HG03097 (cell line): ENCODE measurements at regions not wholly inside any gene's neighbourhood (a gene's known extent, or its start where the extent isn't known, plus 50 kb on each side); places are given as distances from the start of the nearest gene placed in this dataset.
"Not testable (repeated sequence)": the region's sequence is repeated elsewhere in the genome, so short reads cannot be mapped to it uniquely, and the experiment has no call there.

Experiments used
- ATAC-seq: cut with Tn5 transposase; IDR thresholded peaks from one replicate; pipeline ENCODE4 v1.9.1; 2021; ENCODE audit not compliant: unreplicated experiment, low FRiP score

DNA sequence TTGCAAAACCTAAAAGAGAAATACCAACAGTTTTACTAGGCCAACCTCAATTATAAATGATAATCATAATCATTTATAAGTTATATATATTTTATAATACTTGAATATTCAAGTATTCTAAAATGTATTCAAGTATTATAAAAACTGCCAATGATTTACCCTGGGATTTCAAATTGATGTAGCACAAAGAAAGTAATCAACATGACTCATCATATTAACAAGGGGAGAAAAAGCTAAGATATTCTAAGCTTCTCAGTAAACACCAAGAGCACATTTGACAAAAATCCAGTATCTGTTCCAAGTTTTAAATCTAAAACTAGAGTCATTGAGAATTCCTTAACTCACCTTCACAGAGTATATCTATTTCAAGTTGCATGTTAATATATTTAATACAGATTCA lies 56.1 kb downstream of the CAPZA3 start:
- no peak for ATAC-seq

DNA sequence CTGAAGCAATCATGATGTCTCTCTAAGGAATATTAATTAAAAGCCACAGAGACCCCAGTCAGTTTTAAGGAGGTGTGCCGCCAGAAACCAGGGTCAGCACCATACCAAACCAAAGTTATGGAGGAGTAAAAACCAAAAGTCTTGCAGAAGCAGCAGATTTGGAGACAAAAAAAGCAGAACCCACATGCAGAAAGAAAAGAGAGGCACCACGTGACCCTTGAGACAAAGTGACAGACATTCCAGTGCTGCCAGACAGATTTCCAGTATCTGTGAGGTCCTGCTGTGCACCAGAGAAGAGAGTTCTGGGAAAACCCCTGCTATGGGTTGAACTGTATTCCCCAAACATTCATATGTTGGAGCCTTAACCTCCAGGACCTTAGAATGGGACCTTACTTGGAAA lies 59.7 kb downstream of the CAPZA3 start:
- ATAC-seq = no peak

DNA sequence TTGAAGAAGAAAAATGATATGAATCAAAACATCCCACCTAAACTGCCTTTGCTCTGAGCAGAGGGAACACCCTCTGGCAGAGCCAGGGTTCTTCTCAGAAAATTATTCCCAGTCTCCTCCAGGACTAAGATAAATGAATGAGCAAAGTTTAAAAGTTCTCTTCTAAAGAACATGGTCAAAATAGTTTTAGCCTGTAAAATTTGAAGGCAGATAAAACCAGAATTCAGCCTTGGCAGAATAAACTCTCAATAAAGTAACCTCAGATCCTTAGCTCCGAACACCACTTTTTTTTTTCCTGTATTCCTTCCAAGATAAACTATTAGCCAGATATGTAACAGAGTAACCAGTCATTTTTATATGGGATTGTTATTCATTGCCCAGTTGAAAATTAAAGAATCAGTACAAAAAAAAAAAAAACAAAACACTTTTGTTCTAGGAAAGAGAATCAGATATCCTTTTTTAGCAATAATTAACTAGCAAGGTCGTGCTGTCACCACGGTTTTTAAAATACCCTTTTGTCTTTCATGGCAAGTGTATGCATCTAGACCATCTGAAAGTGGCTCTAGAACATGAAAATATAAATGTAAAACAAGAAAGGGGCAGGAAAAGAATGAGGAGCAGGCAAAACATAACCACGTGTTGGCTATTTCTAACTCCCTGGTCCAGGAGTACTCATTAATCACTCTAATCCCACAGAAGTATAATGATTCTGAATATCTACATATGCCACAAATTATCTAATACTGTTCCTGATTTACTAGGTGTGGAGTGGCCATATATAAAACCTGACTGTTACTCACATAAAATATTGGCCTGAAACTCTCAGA lies 60.8 kb downstream of the CAPZA3 start:
- no peak for ATAC-seq

DNA sequence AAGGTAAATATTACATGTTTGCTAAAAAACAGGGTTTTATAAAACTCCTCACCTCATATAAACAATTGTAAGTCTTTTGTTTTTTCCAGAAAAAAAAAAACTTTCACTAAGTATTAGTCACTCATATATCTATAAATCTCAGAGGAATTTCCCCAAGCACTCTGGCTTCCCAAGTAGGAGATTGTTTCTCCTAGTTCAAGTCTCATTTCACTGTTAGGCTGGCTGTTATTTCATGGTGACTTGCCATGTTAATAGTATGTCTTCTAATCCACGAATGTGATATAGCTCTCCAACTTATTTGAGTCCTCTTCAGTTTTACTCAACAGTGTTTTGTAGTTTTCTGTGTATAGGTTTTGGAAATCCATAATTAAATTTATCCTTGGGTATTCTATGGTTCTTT lies 61.6 kb downstream of the CAPZA3 start:
- no peak for ATAC-seq

DNA sequence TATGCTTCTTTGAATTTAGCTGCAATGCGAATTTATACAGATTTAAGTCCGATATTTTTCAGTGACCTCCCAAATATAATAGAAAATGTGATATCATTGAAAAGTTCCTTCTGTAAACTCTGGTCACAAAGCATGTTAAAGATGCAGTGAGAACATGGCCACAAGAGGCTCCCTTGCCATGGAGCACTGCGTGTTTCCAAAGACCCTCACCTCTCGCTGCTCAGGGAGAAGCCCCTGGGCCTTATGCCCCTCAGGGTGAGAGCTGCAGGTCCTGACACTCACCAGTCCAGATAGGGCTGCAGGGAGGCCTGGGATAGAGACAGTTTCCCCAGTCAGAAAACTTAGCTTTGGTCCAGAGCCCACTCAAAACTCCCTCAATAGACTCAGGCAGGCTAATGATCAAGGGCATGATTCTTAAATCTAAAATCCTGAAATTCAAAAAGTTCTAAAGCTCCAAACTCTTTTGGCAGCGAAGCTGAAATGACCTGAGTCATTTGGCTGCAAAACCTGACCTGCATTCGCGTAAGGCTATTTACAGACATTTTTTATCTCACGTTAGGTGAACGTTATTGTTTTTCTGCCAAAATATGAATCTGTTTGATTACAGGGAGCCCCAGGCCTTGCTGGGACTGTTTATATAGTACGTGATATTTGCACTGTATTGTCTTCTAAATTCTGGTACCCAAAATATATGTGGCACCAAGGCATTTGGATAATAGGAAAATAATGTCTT lies 67.8 kb downstream of the CAPZA3 start:
- ATAC-seq = no peak

DNA sequence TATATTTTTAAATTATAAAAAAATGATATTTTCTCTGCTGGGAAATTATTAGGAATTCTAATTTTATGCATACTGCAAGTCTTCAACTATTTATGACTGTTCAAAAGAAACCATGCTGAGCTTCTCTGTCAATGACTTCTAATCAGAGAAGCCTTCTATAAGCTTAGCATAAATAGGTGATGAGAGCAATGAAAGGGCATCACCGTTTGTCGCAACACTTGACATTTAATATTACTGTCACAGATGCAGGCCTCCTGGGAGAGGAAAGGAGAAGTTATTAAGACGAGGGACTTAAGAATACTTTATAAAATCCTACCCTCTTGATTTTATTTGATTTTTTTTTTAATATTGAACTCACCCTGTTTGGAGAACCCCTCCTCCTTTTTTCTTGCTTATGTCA lies 69.8 kb downstream of the CAPZA3 start:
- ATAC-seq = no peak

DNA sequence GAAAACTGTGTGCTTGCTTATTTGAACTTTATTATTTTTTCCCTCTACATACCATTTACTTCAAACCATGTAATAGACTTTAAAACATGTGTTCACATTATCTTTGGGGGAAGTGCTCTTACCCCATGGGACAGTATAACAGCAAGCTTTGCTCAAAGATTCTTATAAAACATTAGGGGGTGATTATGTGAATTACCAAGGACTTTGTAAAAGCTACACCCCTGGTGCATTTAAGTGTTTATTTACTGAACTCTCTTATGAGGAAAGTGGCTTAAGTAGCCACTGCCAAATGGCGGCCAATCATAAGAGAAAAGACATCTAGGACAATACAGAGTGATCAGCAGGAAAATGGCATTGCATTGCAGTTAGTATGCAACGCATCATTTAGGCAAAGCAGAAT lies 70.3 kb downstream of the CAPZA3 start:
- ATAC-seq = no peak

DNA sequence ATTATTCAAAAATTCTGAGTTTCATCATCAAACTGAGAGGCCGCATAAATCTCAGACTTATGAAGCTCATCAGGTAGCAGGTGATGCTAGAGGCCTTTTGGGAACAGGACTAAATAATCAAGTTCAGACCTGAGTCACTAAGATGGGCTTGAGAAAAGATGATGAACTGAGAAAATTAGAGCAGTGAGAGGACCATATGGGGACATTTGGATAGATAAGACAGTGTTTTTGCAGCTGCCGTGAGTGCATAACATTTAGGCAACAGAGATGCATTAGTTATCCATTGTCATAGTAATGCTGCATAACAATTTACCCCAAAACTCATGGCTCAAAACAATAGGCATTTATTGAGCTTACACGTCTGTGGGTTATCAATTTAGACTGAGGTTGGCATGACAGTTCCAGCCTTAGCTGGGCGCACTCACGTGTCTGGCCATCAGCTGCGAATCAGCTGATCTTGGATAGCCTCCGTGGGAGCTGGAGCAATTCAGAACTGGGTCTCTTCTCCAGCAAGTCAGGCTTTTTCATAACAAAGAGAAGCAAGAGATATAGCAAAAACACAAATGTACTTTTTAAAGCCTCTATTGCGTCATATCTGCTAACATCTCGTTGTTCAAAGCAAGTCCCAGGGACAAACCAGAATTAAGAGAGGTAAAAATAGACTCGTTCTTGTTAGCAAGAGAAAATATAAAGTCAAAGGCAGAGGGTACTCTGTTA lies 72.8 kb downstream of the CAPZA3 start:
- ATAC-seq = no peak

DNA sequence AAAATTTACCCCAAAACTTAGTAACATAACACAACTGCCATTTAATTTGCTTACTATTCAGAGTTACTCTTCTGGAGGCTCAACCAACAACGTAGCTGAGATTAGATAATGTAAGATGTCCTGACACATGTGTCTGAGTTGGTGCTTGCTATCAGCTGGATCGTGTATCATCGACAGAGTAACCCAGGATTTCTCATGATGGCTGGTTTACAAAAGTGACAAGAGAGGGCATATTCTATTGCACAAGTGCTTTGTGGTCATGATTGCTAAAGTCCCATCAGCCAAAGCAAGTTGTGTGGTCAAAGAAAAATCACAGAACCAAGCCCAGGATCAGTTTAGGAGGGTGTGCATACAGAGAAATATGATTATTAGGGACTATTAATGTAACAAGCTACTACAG lies 73.4 kb downstream of the CAPZA3 start:
- ATAC-seq = no peak

DNA sequence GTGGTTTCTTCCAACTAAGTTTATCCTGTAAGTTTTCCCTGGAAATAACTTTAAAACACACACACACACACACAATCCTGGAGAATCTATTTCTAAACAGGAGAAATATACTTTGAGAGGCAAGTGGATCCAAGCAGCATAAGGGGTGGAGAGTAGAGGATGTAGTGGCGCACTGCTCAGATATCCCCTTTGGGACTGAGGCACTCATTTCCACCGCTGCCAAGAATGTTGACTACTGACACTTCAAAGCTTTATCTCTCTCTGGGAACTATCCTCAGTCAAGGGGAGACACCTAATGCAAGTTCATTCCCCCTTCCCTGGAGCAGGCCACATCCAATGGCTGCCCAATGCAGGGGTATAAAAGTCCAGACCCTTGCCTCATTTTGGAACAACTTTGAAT lies 75.8 kb downstream of the CAPZA3 start:
- ATAC-seq = no peak

DNA sequence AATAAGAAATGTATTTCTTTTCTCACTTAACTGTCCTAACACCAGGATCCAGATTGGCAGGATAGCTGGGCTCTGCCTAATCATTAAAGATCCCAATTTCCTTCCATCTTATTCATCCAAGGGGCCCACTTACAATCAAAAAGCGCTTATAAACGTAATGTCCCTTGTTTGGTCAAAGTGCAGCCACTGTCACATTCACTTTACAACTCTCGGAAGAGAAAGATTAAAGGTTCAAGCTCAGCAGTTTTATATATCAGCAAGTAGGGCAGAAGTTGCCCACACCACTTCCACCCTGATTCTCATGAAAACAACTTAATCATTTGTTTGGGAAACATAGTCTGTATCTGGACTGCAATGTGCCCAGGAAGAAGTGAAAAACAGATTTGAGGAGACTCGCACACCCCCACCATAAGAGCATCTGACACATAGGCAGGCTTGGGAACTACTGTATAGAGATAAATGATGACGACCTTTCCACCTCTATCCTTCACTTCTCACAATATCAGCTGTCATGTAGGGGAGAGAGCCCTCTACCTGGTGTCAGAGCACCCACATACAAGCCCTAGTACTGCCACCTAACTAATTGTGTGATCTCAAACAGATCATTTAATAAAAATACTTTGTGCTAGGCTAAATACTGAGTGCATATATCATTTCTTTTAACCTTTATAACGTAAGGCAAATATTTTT lies 80.8 kb downstream of the CAPZA3 start:
- no peak for ATAC-seq

DNA sequence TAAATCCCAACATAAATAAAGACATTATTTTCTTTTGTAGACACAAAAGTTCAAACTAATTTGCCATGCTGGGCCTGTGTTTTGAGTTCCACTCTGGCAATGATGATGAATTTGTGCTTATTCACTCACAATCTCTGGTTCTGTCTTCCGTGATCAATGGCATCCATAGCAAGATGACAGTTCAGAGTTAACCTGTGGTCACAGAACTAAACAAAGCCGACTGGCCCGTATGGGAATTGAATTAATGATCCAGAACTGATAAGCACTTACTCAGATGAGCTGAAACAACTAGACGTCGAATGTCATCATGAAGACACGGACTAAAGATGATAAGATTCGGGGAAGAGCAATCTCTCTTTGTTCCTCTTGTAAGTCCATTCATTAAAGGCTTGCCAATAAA lies 81.6 kb downstream of the CAPZA3 start:
- no peak for ATAC-seq

DNA sequence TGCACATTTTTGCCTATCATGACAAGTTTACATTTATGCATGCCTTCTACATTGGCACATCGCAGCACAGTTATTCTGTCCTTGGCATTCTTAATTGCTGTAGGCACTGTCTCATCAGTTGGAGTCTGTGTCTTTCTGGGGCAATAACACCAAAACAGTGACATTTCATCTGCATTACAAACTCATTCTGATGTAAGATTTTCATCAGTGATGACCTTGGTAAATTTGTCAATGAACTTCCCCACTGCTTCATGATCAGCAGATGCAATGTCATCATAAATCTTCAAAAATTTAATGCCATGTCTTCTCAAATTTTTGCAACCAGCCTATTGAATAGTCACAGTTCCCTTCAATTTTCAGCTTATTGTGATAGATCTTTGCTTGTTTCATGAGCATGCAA lies 85.5 kb downstream of the CAPZA3 start:
- ATAC-seq = no peak

DNA sequence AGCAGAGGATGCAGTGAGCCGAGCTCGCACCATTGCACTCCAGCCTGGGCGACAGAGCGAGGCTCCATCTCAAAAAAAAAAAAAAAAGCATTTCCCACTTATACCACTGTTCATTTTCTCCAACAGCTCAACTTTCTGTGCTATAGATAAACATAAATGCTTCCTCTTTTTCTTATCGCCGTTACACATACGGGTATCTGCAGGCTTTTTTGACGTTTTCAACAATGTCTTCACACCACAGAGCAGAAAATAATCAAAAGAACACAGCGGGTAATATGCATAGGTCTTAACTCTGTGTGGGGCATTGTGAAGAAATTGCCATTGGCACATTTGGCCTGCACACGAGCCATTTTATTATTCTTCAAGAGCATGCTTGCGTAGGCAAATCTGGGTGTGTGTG lies 86.4 kb downstream of the CAPZA3 start:
- ATAC-seq = no peak

DNA sequence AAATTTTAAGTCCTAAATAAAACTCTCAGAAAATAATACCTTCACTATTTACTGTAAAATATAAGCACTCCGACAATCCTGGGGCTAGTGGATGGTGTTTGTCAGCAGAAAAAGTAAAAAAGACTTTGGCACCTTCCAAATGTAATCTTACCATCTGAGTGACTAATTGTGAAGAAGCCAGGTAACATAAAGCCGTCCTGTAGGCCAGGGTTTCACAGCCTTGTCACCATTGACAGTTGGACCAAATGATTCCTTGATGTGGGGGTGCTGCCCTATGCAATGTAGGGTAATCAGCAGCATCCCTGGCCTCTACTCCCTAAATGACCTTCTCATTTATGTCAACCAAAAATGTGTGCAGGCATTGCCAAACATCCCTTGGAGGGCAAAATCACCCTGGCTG lies 87.2 kb downstream of the CAPZA3 start:
- no peak for ATAC-seq

DNA sequence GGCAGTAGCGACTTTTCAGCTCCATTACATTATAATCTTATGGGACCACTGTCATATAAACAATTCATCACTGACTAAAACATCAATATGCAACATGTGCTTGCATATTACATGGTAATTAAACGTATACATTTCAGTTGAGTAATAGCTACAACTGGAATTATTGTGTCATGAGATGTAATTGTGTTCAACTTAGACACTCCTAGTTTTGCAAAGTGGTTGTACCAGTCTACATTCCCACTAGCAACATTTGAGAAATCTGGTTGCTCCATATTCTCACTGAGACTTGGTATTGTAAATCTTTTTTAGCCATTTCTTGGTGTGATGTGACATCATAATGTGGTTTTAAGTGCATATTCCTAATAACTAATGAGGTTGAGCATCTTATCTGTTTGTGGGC lies 90.0 kb downstream of the CAPZA3 start:
- no peak for ATAC-seq

DNA sequence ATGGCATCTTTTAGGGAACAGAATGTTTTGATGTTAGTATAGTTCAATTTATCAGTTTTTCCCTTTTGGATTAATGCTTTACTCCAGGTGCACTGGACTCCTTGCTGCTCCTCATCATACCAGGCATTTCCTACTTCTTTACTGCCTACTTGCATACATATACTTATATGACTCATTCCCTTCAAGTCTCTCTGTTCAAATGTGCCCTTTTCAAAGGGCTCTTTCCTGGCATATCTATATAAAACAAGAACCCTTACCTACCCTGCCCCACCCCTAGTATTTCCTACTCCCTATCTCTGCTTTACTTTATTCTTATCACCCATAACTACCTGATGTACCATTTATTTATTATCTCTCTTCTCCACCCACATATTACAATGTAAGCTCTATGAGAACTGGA lies 90.6 kb downstream of the CAPZA3 start:
- ATAC-seq = no peak

DNA sequence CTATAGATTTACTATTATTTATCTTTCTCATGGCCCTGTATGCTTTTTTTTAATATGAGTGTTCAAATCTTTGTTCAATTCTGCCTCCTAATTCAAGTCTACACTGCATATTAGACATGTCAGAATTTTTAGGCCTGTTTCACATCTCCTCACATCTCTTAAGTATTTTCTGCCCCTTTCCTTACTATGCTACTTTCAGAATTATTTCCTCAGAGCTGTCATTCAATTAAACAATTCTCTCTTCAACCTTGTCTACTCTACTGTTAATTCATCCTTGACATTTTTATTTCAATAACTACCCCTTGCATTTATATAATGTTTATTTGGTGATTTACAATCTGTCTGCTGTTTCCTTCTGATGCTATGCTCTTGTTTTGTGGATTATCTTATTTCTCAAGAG lies 91.1 kb downstream of the CAPZA3 start:
- ATAC-seq = no peak

DNA sequence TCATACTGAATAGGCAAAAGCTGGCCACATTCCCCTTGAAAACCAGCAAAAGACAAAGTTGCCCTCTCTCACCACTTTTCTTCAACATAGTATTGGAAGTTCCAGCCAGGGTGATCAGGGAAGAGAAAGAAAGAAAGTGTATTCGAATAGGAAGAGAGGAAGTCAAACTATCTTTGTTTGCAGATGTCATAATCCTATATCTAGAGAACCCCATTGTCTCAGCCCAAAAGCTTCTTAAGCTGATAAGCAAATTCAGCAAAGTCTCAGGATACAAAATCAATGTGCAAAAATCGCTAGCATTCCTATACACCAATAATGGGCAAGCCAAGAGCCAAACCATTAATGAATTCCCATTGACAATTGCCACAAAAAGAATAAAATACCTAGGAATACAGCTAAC lies 95.0 kb downstream of the CAPZA3 start:
- ATAC-seq = not testable (repeated sequence)

DNA sequence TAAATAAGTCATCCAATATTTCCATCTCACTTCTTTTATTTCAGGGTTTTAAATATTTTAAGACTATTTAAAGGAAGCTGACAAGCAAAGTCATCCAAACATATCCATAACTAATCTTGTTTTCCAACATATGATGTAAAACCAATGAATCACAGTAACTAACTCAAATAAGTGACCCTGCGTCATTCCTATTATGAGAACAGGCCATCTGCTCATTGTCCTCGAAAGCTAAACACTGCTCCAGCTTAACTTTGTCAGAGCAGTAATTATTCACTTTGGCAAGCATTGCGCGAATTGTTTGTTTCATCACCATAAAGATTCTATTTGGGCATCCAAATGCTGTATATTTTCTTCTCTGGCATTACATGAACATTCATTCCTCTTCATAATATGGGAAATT lies 99.1 kb downstream of the CAPZA3 start:
- ATAC-seq = no peak

DNA sequence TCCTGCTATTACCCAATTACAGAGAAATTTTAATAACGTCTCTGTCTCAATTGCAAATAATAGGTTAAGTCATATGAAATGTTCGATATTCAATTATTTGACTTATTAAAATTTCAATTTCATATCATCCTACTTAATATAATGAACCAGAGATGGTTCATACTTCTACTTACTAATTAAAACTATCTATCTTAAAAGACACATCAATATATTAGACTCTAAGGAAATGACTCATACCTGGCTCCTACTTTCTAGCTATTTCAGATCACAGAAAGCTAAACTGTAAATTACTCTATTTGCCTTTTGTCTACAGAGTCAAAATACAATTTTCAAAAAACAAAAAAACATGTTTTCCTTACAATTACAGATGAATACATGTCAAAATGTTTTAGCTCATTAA lies 99.6 kb downstream of the CAPZA3 start:
- no peak for ATAC-seq
